OCI-LY3 (cell line): ENCODE measurements at regions not wholly inside any gene's neighbourhood (a gene's known extent, or its start where the extent isn't known, plus 50 kb on each side); places are given as distances from the start of the nearest gene placed in this dataset.

Experiments used
- CTCF ChIP-seq: fragments of 200-600, 300-600 bp; sonication (generic); IDR thresholded peaks from 2 replicates; pipeline ENCODE4 v1.5.1; 2014; ENCODE audit warnings: antibody characterized with exemption, low read length, low read depth
- EZH2phosphoT487 ChIP-seq: fragments of 200-600 bp; shearing (Covaris generic); IDR thresholded peaks from 2 replicates; pipeline ENCODE4 v1.6.1; 2018; ENCODE audit warnings: antibody characterized with exemption, mixed run types, low read depth

GRCh38 chr12:113645603-113646002 lies 173.9 kb upstream of the LHX5 start:
- TF ChIP-seq CTCF (no peak), EZH2phosphoT487 (no peak)
